ENCODE measurements at regions not wholly inside any gene's neighbourhood (a gene's known extent, or its start where the extent isn't known, plus 50 kb on each side); places are given as distances from the start of the nearest gene placed in this dataset.

DNA sequence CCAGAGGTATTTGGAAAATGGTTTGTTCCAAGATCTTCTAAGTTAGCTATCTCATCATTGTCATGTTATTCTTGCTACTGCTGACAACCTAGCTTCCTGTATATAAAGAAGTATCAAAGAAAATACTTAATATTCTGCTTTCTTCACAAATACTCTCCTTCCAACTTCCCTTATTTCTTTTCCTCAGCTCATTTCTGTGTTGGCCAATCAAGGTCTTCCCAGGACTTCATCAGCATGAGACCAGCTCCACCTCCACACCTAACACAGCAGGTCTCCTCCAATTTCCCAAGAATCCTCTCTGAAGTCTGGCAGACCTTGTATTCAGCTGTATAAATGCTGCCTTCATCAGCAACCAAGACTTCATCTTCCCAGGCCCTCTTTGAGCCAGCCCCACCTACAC lies 538.6 kb upstream of the JARID2 start:
- TF ChIP-seq, protein P1, sequence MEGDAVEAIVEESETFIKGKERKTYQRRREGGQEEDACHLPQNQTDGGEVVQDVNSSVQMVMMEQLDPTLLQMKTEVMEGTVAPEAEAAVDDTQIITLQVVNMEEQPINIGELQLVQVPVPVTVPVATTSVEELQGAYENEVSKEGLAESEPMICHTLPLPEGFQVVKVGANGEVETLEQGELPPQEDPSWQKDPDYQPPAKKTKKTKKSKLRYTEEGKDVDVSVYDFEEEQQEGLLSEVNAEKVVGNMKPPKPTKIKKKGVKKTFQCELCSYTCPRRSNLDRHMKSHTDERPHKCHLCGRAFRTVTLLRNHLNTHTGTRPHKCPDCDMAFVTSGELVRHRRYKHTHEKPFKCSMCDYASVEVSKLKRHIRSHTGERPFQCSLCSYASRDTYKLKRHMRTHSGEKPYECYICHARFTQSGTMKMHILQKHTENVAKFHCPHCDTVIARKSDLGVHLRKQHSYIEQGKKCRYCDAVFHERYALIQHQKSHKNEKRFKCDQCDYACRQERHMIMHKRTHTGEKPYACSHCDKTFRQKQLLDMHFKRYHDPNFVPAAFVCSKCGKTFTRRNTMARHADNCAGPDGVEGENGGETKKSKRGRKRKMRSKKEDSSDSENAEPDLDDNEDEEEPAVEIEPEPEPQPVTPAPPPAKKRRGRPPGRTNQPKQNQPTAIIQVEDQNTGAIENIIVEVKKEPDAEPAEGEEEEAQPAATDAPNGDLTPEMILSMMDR (IDR thresholded peaks at IDR 0.05; ENCODE audit: insufficient read depth, low read depth, low read length): no peak
- TF ChIP-seq EZH2 (IDR thresholded peaks at IDR 0.05; ENCODE audit: insufficient read depth, low read length): no peak
